NCI-H2227 (cell line): ENCODE measurements at regions not wholly inside any gene's neighbourhood (a gene's known extent, or its start where the extent isn't known, plus 50 kb on each side); places are given as distances from the start of the nearest gene placed in this dataset.

ENCODE experiments used
- DNase-seq: peaks from one replicate; lab custom pipeline; 2025; ENCODE audit not compliant: unreplicated experiment; lab: John Stamatoyannopoulos, UW

DNA sequence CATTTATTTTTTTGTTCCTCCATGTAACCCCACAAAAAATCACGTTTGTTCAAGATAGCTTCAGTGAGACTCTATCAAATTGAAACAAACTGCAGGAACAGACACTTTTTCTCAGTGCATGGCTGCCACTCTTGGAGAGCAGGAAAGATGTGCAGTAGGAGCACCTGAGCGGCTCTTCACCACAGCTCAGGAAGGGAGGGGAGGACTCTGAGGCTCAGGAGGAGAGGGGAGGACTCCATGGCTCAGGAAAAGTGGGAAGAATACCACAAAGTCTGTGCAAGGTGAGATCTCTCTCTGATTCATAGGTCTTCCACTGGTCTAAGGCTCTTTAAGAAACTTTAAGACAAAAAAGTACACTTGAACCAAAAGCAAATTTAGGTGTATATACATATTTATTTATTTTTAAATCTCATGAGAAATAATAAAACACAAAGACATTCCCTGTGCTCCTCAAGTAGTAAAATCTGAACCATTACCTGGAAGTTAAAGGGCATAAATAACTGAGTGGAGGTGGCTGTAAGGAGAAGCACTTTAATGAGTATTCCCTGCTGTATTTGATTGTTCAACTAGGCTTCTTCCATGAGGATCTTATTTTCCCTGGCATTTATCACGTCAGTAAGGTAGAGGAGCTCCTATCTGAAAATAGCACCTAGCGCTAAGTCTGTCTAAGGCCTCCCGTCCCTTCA, 69.2 kb upstream of the CCN6 start:
- DNase-seq, result no peak

DNA sequence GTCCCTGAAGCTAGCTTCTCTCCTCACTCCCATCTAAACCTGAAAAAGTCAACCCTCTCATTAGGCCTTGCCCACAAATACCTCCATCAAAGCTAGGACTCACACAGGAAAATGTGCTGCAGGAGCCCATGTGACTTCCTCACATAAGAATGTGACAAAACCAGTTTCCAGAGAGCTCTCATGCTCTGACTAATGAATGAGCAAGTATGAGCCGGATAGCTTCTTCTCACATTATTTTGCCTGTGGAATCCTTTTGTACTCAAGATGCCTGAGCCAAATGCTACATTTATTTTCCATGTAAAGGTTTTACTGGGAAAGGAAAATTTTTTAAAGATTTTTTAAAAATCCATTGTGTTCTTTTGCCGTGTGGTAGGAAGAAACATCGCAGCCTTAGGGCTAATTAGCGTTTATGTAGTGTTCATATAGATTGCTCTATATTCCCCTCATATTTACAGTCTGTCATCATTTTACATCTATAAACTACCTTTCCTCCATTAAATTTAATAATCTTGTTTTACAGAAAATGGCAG, 68.6 kb upstream of the CCN6 start:
- DNase-seq, result no peak

DNA sequence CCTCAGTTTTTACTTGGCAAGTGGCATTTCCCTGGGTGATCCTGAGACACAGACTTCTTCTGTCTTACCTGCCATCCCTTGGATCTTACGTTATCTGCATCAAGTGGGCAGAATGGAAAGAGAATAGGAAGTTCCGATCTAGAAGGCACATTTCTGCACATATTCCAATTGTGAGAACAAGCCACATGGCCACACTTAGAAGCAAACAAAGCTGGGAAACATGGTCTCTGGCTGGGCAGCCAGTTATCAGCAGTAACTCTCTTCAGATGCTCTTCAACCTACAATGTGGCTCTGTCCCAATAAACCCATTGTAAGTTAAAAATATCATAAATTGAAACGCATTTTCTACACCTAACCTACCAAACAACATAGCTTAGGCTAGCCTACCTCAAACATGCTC, 67.3 kb upstream of the CCN6 start:
- DNase-seq, result no peak

DNA sequence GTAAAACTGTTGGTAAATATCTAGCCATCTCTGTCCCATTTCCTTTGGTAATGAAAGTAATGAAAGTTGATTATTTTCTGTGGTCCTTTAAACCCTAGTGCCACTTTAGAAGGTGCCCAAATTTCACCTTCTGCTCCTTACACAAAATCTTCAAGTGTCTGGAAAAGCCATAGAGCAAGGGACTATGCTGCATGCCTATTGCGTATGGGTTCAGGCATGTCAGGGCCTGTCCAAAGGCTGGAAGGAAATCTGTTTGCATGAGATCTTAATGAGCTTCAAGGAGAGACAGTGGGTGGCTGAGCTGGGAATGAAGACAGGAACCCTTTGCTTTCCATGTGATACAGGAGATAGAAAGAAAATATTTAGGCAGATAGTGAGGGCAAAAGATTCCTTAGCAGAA, 66.6 kb upstream of the CCN6 start:
- no peak for DNase-seq

DNA sequence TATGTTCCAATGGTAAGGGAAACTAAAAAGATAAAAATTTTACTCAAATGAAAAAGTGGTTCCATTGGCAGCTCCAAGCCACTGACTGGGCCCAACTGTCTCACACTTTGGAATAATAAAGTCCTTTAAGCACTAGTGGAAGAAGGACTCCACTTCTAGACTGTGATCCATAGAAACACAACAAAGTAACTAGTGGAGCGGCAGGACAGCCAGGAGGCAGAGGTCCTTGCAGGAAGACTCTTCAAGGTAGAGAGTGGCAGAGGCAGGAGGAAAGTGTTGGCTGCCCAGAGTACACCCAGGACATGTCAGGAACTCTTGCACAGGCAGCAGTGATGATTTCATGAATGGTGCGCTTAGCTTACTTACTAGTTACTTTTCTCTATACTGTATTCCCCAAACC, 65.0 kb upstream of the CCN6 start:
- no peak for DNase-seq

DNA sequence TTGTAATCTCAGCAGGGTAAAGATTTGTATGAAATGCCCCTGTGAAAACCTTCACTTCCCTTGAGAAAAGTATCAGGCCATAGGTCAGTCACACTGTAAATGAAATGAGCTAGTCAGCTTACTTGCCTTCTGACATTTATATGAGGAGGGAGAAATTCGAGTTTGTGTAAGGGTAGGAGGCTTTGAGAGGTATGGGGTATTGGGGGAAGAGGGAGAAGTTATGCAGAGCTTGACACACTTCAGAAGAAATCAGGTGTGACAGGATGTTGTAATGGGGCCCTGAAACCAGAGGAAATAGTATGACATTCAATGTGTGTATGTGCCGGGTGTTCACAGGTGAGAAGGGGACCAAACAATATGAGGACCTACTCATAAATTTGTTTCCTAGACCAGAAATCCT, 64.2 kb upstream of the CCN6 start:
- DNase-seq, result no peak

DNA sequence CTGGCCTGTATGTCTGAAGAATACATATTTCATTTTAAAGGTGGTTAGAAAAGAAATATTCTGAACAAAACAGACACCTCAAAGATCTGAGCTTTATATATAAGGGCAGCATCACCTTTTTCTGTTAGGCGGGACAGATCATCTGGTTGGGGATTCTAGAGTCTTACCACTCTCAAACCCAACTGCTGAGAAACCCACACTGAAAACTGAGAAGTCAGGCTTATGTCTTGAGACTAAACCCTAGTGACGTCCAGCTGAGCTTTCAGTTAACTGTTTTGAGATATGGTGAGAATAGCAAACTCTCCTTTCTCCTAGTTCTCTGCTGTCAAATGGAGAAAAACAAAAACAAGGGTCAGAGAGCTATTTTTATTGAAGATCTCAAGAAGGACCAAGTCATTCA, 63.7 kb upstream of the CCN6 start:
- no peak for DNase-seq

DNA sequence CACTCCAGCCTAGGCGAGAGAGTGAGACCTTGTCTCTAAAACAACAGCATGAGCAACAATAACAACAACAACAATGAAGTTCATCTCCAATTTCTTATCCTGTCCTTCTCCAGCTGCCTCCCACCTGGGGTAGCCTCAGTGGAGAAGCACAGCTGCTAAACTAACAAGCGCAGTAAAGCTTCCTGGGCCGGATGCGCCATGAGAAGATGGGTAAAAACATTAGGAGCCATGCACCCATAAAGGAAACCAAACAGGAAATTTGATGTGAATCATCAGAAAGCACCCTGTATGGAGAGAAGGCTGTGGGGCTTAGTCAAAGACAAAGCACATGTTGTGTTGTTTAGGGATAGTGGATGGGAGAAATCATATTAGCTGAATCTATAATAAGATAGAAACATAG, 61.1 kb upstream of the CCN6 start:
- no peak for DNase-seq

DNA sequence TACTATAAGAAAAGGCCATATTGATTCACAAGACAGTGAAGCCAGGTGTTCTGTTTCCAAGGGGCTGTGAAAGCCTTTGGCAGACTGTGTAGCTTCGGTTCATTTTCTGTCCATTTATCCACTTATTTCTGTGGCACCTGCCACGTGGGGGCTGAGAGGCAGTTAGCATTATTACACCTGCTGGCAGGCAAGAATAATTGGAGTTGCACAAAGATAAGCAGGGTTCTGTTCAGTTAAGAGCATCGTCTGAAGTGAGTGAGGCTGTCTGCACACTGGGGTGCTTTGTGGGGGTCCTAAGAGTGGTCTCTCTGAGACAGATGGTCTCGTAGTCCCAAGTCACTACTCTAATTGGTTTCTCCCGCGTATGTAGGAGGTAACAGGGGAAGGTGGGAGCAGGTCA, 60.6 kb upstream of the CCN6 start:
- DNase-seq, result peak; percentile 60

DNA sequence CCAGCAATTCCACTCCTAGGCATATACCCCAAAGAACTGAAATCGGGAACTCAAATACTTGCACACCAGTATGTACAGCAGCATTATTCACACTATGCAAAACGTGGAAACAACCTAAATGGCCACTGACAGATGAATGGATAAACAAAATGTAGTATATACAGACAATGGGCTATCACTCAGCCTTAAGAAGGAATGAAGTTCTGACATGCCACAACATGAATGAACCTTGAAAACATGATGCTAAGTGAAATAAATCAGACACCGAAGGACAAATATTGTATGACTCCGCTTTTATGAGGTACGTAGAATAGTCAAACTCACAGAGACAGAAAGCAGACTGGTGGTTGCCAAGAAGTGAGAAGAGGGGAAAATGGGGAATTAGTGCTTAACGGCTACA, 59.1 kb upstream of the CCN6 start:
- no peak for DNase-seq

DNA sequence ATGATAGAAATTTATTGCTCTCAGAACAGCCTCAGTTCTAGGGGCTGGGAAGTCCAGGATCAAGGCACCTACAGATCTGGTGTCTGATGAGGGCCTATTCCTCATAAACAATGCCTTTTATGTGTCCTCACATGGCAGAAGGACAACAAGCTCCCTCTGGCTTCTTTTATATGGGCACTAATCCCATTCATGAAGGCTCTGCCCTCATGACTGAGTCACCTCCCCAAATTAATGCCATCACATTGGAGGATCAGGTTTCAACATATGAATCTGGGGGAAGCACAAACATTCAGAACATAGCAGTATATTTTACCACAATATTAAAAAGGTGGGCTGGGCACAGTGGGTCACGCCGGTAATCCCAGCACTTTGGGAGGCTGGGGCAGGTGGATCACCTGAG, 58.5 kb upstream of the CCN6 start:
- no peak for DNase-seq

DNA sequence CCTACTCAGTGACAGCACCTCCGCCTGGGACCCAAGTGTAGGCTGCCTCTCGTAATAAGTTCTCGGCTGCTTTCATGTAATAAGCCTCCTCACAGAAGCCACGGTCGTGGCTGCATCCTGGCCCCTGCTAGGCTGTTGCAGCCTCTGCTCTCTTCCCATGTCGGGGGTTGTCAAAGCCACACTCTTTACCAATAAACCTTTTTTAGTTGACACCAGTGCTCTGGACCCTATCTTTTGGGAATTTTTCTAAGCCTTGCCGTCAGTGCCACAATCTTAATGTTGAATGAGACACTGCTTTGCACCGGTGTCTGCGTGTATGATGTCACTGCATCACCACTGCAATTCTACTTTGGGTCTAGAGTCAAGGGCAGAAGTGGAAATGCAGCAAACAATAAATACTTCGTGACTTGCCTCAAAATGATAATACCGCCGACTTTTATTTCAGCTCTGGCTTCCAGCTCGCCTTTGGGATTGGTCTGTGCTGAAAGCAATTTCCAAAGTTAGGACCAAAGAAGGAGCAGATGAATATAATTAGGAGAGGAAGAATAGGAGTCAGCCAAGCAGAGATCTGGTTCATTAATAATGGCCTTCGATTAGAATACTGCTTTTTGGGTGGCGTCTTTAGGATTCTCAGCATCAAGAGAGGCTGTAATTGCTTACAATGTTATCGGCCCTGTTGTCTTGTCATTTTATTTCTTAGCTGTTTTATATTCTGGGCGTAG, 57.6 kb upstream of the CCN6 start:
- DNase-seq, result no peak

DNA sequence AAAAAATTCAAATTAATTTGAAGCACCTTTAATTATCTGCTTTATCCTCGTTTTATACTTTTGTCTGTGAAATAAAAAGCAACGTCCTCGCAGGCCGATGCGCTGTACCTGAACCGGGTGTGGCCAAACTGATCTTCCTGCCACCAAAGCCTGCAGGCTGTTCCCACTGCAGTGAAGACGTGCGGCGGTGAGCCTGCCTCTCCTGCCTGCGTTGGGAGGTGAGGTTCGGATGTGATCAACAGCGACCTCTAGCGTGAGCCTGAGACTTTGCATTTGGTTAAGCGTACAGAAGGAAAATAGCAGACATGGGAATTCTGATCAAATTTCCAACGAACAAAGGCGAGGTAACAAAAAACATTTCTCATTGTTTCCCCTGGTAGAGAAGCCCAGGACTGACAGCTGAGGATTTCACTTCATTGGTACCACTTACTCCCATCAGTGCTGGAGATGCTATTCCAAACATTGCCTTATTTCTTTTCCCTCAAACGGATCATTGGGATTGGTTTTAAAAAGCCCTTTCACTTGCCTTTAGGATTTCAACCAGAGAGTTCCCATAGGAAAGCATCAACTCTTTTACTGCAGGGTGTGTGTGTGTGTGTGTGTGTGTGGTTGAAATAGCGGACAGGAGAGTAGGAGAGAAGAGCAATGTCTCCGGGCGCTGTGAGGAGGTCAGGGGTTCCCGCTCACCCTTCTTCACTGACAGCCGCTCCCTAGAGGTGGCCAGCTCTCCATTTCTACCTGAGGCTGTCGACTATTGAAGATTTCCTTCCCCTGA, 56.6 kb upstream of the CCN6 start:
- DNase-seq, result peak; percentile 81

DNA sequence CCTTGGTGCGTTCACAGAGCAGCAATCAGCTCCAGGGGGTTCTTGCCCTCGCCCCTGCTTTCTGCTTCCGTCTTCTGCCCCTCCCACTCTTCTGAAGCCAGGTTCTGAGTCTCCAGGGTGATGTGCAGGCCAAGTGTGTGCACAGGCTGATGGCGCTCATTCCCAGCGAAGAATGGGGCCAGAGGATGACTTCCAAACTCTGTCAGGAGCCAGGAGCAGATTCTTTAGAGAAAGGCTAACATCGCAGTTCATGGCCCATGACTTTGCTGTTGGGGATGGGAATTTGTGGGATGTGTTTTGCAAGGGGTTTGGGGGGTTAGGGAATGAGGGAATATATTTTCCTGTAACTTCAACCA, 56.1 kb upstream of the CCN6 start:
- DNase-seq, result peak; percentile 13

DNA sequence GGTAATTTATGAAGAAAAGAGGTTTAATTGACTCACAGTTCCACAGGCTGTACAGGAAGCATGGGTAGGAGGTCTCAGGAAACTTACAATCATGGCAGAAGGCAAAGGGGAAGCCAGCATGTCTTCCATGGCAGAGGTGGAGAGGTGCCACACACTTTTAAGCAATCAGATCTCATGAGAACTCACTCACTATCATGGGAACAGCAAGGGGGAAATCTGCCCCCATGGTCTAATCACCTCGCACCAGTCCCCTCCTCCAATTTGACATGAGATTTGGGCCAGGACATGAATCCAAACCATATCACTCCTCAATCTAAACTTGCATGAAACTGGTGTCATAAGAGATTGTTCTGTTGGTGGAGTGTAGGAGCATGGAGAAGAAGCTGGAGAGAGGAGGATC, 51.6 kb upstream of the CCN6 start:
- no peak for DNase-seq
